ENCODE measurements at regions not wholly inside any gene's neighbourhood (a gene's known extent, or its start where the extent isn't known, plus 50 kb on each side); places are given as distances from the start of the nearest gene placed in this dataset.

GRCh38 chr3:150285601-150286000, 122.5 kb upstream of the TSC22D2 start:
- TF ChIP-seq, protein P1, sequence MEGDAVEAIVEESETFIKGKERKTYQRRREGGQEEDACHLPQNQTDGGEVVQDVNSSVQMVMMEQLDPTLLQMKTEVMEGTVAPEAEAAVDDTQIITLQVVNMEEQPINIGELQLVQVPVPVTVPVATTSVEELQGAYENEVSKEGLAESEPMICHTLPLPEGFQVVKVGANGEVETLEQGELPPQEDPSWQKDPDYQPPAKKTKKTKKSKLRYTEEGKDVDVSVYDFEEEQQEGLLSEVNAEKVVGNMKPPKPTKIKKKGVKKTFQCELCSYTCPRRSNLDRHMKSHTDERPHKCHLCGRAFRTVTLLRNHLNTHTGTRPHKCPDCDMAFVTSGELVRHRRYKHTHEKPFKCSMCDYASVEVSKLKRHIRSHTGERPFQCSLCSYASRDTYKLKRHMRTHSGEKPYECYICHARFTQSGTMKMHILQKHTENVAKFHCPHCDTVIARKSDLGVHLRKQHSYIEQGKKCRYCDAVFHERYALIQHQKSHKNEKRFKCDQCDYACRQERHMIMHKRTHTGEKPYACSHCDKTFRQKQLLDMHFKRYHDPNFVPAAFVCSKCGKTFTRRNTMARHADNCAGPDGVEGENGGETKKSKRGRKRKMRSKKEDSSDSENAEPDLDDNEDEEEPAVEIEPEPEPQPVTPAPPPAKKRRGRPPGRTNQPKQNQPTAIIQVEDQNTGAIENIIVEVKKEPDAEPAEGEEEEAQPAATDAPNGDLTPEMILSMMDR (IDR thresholded peaks at IDR 0.05): no peak
- no peak for TF ChIP-seq POLR2A (IDR thresholded peaks at IDR 0.05)
